ENCODE measurements at regions not wholly inside any gene's neighbourhood (a gene's known extent, or its start where the extent isn't known, plus 50 kb on each side); places are given as distances from the start of the nearest gene placed in this dataset.

DNA sequence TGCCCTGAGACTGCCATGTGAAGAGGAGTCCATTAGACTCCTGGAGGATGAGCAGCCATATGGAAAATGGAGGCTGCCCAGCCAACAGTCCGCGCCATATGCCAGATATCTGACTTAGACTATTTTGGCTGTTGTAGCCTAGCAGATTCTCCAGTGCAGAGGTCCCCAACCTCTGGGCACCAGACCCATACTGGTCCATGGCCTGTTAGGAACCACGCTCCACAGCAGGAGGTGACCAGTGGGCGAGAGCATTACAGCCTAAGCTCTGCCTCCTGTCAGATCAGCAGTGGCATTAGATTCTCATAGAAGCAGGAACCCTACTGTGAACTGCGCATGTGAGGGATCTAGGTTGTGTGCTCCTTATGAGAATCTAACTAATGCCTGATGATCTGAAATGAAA lies 851.9 kb downstream of the NR2F1-AS1 start:
- TF ChIP-seq, protein P1, sequence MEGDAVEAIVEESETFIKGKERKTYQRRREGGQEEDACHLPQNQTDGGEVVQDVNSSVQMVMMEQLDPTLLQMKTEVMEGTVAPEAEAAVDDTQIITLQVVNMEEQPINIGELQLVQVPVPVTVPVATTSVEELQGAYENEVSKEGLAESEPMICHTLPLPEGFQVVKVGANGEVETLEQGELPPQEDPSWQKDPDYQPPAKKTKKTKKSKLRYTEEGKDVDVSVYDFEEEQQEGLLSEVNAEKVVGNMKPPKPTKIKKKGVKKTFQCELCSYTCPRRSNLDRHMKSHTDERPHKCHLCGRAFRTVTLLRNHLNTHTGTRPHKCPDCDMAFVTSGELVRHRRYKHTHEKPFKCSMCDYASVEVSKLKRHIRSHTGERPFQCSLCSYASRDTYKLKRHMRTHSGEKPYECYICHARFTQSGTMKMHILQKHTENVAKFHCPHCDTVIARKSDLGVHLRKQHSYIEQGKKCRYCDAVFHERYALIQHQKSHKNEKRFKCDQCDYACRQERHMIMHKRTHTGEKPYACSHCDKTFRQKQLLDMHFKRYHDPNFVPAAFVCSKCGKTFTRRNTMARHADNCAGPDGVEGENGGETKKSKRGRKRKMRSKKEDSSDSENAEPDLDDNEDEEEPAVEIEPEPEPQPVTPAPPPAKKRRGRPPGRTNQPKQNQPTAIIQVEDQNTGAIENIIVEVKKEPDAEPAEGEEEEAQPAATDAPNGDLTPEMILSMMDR (IDR thresholded peaks at IDR 0.05): no peak
- ATAC-seq (ENCODE audit: low FRiP score): no peak
- DNase-seq (ENCODE audit: low spot score): no peak

DNA sequence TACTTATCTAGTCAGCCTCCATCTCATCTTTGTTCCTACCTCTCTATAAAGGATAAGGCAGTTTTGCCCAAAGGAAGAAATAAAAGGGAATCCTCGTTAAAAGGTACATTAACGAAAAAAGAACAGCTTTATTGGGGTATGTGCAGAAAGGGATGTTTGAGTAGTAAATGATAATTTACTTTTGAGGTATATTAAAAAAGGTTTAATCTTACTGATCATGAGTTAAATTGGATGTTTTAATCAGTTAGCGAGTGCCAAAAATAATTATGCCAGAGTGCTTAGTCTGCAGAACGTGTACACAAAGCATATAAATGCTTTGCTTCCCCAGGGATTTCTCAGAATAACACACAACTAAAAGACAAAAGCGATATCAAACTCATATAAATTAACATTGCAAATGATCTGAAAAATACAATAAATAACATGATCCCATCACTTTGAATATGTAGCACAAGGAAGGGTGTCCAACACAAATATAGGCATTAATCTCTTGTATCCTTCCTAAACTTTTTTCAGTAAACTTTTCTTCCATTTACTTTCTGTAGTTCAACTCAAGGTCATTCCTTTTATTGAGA lies 865.0 kb downstream of the NR2F1-AS1 start:
- ATAC-seq (ENCODE audit: low FRiP score) (no peak), DNase-seq (ENCODE audit: low spot score) (no peak)
- TF ChIP-seq, protein P1 (IDR thresholded peaks at IDR 0.05): no peak

DNA sequence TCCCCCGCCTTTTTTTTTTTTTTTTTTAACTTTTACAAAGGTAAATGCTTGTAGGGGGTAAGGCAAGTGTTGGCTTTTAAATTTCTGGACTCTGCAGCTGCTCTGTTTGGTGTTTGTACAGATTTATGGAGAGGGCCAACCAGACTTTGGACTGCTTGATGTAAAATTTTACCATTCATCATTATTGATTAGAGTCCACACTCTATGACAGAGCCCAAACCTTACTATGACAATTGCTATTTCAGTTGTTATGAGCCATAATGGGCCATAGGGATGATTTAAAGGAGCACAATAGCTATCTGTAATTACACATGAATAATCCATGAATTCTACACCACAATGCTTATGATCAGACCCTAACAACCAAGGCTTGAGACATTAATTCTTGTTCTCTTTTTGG lies 867.2 kb downstream of the NR2F1-AS1 start:
- ATAC-seq (ENCODE audit: low FRiP score): no peak
- DNase-seq (ENCODE audit: low spot score): no peak
- TF ChIP-seq, protein P1 (IDR thresholded peaks at IDR 0.05): no peak

DNA sequence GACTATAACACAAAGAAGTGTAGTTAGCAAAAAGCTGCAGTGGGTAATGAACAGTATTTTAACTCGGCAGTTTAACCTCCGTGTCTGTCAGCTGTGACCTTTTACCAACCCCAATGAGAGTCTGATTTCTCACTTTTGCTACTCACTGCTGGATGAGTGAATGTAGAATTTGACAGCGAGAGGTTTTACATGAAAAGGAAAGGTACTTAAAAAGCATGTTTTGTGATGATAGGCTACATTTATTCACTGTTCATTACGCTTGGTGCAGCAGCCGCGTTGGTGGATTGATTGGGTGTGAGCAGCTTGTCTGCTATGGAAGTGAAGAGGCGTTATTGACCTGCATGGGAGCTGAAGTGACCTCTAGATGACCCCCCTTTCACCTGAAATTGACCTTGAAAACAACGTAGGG lies 867.7 kb downstream of the NR2F1-AS1 start:
- ATAC-seq (ENCODE audit: low FRiP score): no peak
- no peak for DNase-seq (ENCODE audit: low spot score)
- TF ChIP-seq, protein P1 (IDR thresholded peaks at IDR 0.05): no peak

DNA sequence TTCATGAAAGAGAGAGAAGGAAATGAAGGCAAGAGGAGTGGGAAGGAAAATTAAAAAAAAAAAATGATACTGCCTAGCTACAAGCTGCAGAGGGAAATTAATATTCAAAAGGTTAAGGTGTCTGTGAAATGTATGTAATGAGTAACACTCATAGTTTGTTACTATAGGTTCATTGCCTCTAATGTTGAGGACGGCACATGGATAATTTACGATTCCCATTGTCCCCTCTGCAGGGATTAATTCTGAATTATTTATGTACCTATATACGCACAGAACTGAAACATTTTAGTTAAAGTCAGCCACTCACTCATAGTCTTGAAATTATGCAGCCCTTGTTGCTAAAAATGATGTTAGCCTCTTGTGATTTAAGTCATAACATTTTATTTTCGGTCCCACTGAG lies 869.1 kb downstream of the NR2F1-AS1 start:
- DNase-seq (ENCODE audit: low spot score): no peak
- TF ChIP-seq, protein P1 (IDR thresholded peaks at IDR 0.05): no peak
- ATAC-seq (ENCODE audit: low FRiP score): no peak

DNA sequence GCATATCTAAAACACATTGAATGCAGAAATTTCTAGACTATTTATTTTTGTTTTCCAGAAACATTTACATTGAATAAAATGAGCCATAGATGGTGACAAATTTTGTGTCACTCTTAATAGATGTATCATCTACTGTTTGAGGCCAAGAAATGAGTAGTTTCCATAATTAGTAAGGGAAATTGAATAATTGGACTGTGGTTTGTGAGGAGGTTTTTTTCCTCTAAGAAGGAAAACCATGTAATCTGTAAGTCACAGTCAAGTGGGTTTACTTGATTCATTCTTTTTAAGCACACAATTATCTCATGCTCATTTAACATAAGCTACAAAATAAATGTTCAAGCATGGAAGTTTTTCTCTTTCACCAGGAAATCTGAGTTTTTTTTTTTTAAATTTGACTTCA lies 876.4 kb downstream of the NR2F1-AS1 start:
- ATAC-seq (ENCODE audit: low FRiP score): no peak
- TF ChIP-seq, protein P1 (IDR thresholded peaks at IDR 0.05): no peak
- no peak for DNase-seq (ENCODE audit: low spot score)

DNA sequence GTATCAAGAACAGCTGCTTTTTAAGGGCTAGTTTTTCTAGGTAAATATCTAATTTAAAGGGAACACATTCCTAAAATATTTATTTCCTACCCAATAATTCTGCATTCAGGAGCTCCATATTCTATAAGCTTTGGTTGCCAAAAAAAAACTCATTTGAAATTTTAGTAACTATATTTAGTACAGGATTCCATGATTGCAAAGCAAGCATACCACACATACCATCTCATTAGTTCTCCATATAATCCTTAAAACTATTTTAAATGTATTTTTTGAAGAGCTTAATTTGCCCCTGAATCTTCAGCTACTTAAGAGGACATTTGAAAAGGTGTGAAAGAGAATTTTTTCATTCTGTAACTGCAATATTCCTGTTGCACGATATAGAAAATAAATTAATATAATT lies 877.0 kb downstream of the NR2F1-AS1 start:
- DNase-seq (ENCODE audit: low spot score): no peak
- TF ChIP-seq, protein P1 (IDR thresholded peaks at IDR 0.05): no peak
- ATAC-seq (ENCODE audit: low FRiP score): no peak
